ENCODE measurements at regions not wholly inside any gene's neighbourhood (a gene's known extent, or its start where the extent isn't known, plus 50 kb on each side); places are given as distances from the start of the nearest gene placed in this dataset.

DNA sequence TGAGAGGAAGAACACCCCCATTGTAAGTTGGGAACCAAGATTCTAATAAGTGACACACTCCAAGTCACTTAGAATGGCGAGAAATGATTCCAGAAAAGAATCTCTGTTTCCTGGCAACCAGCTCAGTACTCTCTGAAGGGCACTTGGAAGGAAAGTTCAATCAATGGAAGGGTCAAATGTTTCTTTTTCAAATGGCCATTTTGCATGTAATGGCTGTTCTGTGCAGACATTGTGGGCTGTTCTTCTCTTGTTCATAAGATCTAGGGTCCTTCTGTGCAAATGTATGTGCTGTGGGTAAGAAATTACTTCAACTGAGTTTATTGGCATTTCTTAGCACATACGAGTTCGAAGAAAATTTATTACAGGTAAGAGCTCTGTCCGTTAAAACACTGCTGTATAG is 145.3 kb downstream of the EVX1 start:
- Histone ChIP-seq H3K4me1 (ENCODE audit: insufficient read depth, low read length) (no peaks in the 10 kb centered on the region), H3K36me3 (replicated peaks in 1 of 2; ENCODE audit: control insufficient read depth in 1 of 2, insufficient read depth in 2 of 2, low read length in 2 of 2) (no peaks in the 10 kb centered on the region), H2AFZ (ENCODE audit: low read length) (no peak overlapping the region), H3K4me2 (ENCODE audit: low read depth, low read length) (no peak overlapping the region), H3K27me3 (ENCODE audit: control insufficient read depth in 1 of 2, insufficient read depth in 2 of 2, low read length in 2 of 2) (peaks cover 0 to 3% of the 10 kb centered on the region in 2 experiments; a peak in 1 of 5 replicates), H3K27ac (ENCODE audit: extremely low read length, insufficient read depth, low read length) (no peak overlapping the region), H3K9me3 (ENCODE audit: low read length) (no peaks in the 10 kb centered on the region), H3K4me3 (replicated peaks in 1 of 3; ENCODE audit: insufficient read depth in 1 of 3, low read depth in 2 of 3, low read length in 3 of 3) (no peak overlapping the region), H4K20me1 (ENCODE audit: insufficient read depth, low read length) (no peaks in the 10 kb centered on the region), H3K9ac (ENCODE audit: insufficient read depth, low read depth, low read length) (no peak overlapping the region), H3K79me2 (ENCODE audit: insufficient read depth, low read length) (no peaks in the 10 kb centered on the region)
- intact Hi-C loops (cut with micrococcal nuclease; ENCODE audit: unreplicated experiment) (no loop called here), in situ Hi-C loops (cut with HindIII; ENCODE audit: extremely low pct_ligation_motif_present, low pct_unique_long_range_greater_than_20kb) (no loop called here)
- no peak for TF ChIP-seq ZNF839 (CRISPR knock-in tag; IDR thresholded peaks at IDR 0.05; ENCODE audit: borderline replicate concordance)
- no peak for TF ChIP-seq ZFP36L1 (CRISPR knock-in tag; IDR thresholded peaks at IDR 0.05)
- TF ChIP-seq CHCHD3 (CRISPR knock-in tag; IDR thresholded peaks at IDR 0.05), result no peak
- no peak for TF ChIP-seq MIER2 (CRISPR knock-in tag; IDR thresholded peaks at IDR 0.05)
- TF ChIP-seq RERE (CRISPR knock-in tag; IDR thresholded peaks at IDR 0.05; ENCODE audit: low read depth), result no peak
- TF ChIP-seq ZNF570 (CRISPR knock-in tag; IDR thresholded peaks at IDR 0.05; ENCODE audit: borderline replicate concordance), result no peak
- no peak for TF ChIP-seq NFYB (CRISPR knock-in tag; IDR thresholded peaks at IDR 0.05)
- TF ChIP-seq ARNT (IDR thresholded peaks at IDR 0.05), result no peak
- no peak for TF ChIP-seq GFI1 (CRISPR knock-in tag; IDR thresholded peaks at IDR 0.05; ENCODE audit: borderline replicate concordance)
- no peak for TF ChIP-seq HIC2 (CRISPR knock-in tag; IDR thresholded peaks at IDR 0.05; ENCODE audit: low read depth)
- TF ChIP-seq PAWR (CRISPR knock-in tag; IDR thresholded peaks at IDR 0.05; ENCODE audit: borderline replicate concordance), result no peak
- no peak for TF ChIP-seq STAT5B (CRISPR knock-in tag; IDR thresholded peaks at IDR 0.05)
- no peak for TF ChIP-seq NFIB (CRISPR knock-in tag; IDR thresholded peaks at IDR 0.05; ENCODE audit: borderline replicate concordance)
- TF ChIP-seq MLX (CRISPR knock-in tag; IDR thresholded peaks at IDR 0.05), result no peak
- TF ChIP-seq BCL6 (CRISPR knock-in tag; IDR thresholded peaks at IDR 0.05), result no peak
- TF ChIP-seq, protein P1, sequence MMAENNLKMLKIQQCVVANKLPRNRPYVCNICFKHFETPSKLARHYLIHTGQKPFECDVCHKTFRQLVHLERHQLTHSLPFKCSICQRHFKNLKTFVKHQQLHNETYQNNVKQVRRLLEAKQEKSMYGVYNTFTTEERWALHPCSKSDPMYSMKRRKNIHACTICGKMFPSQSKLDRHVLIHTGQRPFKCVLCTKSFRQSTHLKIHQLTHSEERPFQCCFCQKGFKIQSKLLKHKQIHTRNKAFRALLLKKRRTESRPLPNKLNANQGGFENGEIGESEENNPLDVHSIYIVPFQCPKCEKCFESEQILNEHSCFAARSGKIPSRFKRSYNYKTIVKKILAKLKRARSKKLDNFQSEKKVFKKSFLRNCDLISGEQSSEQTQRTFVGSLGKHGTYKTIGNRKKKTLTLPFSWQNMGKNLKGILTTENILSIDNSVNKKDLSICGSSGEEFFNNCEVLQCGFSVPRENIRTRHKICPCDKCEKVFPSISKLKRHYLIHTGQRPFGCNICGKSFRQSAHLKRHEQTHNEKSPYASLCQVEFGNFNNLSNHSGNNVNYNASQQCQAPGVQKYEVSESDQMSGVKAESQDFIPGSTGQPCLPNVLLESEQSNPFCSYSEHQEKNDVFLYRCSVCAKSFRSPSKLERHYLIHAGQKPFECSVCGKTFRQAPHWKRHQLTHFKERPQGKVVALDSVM (CRISPR knock-in tag; IDR thresholded peaks at IDR 0.05), result no peak
- no peak for TF ChIP-seq SYNCRIP (IDR thresholded peaks at IDR 0.05; ENCODE audit: insufficient read depth, low read depth, low read length)
- DNase-seq (ENCODE audit: low spot score), result no peak
- POLR2A ChIA-PET, result no interaction called here
- no peak for FAIRE-seq
- BruUV-seq (replicated peaks), result no TSS peak
- 35% methylated on average over 4 of the region's 4 CpGs for WGBS (ENCODE audit: low lambda C conversion rate)
- no peak for ATAC-seq
- CTCF ChIA-PET (ENCODE audit: low intra/inter-chr PET ratio, low total read pairs), result no interaction called here
